AG04449 (cell line): ENCODE measurements at regions not wholly inside any gene's neighbourhood (a gene's known extent, or its start where the extent isn't known, plus 50 kb on each side); places are given as distances from the start of the nearest gene placed in this dataset.
"Not testable (repeated sequence)": the region's sequence is repeated elsewhere in the genome, so short reads cannot be mapped to it uniquely, and the experiment has no call there.

Experiments
- CTCF ChIA-PET: fragments of 350-600 bp; formaldehyde crosslinking; extraction: SDS; loops from one replicate; lab custom pipeline; 2021; ENCODE audit warnings: antibody characterized with exemption; lab: Yijun Ruan, JAX
- POLR2A ChIA-PET: fragments of 400-600, 350-600 bp; formaldehyde crosslinking; extraction: SDS; loops from one replicate; lab custom pipeline; 2020; ENCODE audit warnings: antibody characterized with exemption, inconsistent platforms; lab: Yijun Ruan, JAX
- DNase-seq: peaks from one replicate; pipeline ENCODE4 v3.0.0-alpha.2; 2010; ENCODE audit warnings: low read depth, low spot score
- H3K4me3 ChIP-seq: 2 replicates; pipeline ENCODE4 v1.5.1; 2011; ENCODE audit warnings: low read depth, mild to moderate bottlenecking, control low read depth, low read length
- CTCF ChIP-seq: IDR thresholded peaks from one replicate; pipeline ENCODE4 v1.5.1; 2011; ENCODE audit warnings: mild to moderate bottlenecking, moderate library complexity, low read length, control low read depth, inconsistent platforms; ENCODE audit not compliant: insufficient read depth; ENCODE audit errors: missing control alignments

GRCh38 chr9:110031511-110032173, 176.3 kb downstream of the C9orf152 start:
- no peak overlapping the region for H3K4me3 ChIP-seq
- no peak for TF ChIP-seq CTCF
- ChIA-PET POLR2A (interaction anchor here (0.9 to 1.0 kb wide), 2 partner anchors 16 to 45 kb away, joined by 3 read pairs; no protein-coding TSS in a partner anchor), CTCF (interaction anchor here (1.2 kb wide), 2 partner anchors 13 to 128 kb away, joined by 3 to 5 read pairs; no protein-coding TSS in a partner anchor)
- DNase-seq: no peak

GRCh38 chr9:110032532-110032931, 175.4 kb downstream of the C9orf152 start:
- POLR2A ChIA-PET: interaction anchor here (0.9 to 1.0 kb wide), 2 partner anchors 16 to 46 kb away, joined by 3 read pairs; no protein-coding TSS in a partner anchor
- CTCF ChIA-PET, H3K4me3 ChIP-seq, DNase-seq: not testable (repeated sequence)

GRCh38 chr9:110033869-110034268, 174.1 kb downstream of the C9orf152 start:
- DNase-seq: no peak
- CTCF ChIA-PET: no interaction called here
- H3K4me3 ChIP-seq: no peak overlapping the region
- TF ChIP-seq CTCF: no peak
- POLR2A ChIA-PET: no interaction called here

GRCh38 chr9:110036286-110036685, 171.7 kb downstream of the C9orf152 start:
- H3K4me3 ChIP-seq: no peak overlapping the region
- DNase-seq: no peak
- no peak for TF ChIP-seq CTCF
- POLR2A ChIA-PET: no interaction called here
- CTCF ChIA-PET: no interaction called here

- H3K4me3 ChIP-seq: no peak overlapping the region
- POLR2A ChIA-PET: no interaction called here
- CTCF ChIA-PET: no interaction called here
- no peak for TF ChIP-seq CTCF
- DNase-seq: peak; percentile 77
Observed at GRCh38 chr9:110040788-110041187, 167.2 kb downstream of the C9orf152 start.

- TF ChIP-seq CTCF: no peak
- ChIA-PET POLR2A (no interaction called here), CTCF (no interaction called here)
- no peak for DNase-seq
- no peak overlapping the region for H3K4me3 ChIP-seq
Observed at GRCh38 chr9:110041452-110041851, 166.5 kb downstream of the C9orf152 start.
